Renal cortex interstitium (tissue), 11 donors: ENCODE measurements at regions not wholly inside any gene's neighbourhood (a gene's known extent, or its start where the extent isn't known, plus 50 kb on each side); places are given as distances from the start of the nearest gene placed in this dataset.
"Not testable (repeated sequence)": the region's sequence is repeated elsewhere in the genome, so short reads cannot be mapped to it uniquely, and the experiment has no call there.

ENCODE experiments used
- DNase-seq, 11 donors: peaks; one replicate each; pipeline ENCODE4 v3.0.0-alpha.2; 2013; ENCODE audit warnings: low read depth in 9 of 11, low spot score in 4 of 11; ENCODE audit errors: extremely low read depth in 1 of 11

DNA sequence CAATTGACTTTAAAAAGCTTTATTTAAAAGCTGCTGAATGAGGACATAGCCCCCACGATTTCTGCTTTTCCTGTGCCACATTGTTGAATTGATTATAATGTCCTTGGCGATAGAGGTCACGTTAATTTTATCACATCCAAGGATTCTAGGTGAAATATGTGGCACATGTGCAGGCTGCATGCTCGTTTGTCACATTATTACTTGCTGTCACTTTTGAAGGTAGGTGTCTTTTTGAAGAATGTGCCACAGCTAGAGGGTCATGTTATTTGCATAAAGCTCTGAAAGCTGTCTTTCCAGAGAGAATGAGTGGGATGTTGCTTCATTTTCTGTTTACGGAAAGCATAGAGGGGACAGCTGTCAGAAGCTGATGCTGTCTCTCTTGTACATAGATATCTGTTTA lies 927.6 kb upstream of the ATXN8OS start:
- DNase-seq: no peak

GRCh38 chr13:69178000-69178399 lies 929.6 kb upstream of the ATXN8OS start:
- no peak for DNase-seq

GRCh38 chr13:69168436-69168835 lies 939.2 kb upstream of the ATXN8OS start:
- DNase-seq: no peak

- DNase-seq: no peak
Observed at GRCh38 chr13:69155136-69155535, 952.5 kb upstream of the ATXN8OS start.

- DNase-seq: no peak
Observed at GRCh38 chr13:69142101-69142500, 965.5 kb upstream of the ATXN8OS start.

DNA sequence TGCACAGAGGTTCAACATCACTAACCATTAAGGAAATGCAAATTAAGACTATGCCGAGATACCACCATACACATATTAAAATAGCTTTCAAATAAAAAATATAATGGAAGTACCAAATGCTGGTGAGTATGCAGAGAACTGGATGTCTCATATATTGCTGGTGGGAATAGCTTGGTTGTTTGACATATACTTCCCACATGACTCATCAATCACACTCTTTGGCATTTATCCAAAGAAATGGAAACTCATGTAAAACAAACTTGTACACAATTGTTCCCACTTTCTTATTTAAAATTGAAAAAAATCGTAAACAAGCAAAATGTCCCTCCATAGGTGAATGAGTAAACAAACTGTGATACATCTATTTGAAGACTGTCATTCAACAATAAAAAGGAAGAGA lies 982.6 kb upstream of the ATXN8OS start:
- DNase-seq: no peak

GRCh38 chr13:69109891-69110525 lies 997.6 kb upstream of the ATXN8OS start:
- DNase-seq: no peak

- no peak for DNase-seq
Observed at GRCh38 chr13:69108486-69108885, 999.1 kb upstream of the ATXN8OS start.

DNA sequence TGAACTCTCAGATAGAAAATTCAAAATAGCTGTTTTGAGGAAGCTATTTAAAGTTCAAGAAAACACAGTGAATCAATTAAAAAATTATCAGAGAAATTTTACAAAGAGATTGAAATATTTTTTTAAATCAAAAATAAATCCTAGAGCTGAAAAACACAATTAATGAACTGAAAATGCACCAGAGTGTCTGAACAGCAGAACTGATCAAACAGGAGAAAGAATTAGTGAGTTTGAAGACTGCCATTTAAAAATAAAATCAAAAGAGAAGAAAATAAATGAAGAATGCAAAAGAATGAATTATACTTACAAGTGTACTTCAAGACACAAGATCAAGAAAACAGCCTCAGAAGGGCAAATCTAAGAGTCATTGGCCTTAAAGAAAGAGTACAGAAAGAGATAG lies 1000.2 kb upstream of the ATXN8OS start:
- DNase-seq: no peak

DNA sequence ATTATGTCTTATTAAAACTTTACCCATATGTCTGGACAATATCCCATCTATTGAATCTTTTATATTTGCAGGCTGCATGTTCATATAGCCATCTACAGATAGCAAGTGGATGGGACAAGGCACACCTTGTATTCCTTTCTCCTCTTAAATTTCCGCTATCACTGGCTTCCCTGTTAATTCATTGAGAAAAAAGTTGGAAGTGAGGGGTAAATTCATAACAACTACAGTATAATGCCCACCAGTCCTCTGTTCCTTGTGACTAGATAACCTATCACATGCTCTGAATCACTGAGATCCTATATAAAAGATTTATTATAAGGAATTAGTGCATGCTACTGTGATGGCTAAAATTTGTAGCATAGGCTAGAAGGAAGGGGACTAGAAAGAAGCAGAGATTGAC lies 1005.8 kb upstream of the ATXN8OS start:
- DNase-seq: no peak

DNA sequence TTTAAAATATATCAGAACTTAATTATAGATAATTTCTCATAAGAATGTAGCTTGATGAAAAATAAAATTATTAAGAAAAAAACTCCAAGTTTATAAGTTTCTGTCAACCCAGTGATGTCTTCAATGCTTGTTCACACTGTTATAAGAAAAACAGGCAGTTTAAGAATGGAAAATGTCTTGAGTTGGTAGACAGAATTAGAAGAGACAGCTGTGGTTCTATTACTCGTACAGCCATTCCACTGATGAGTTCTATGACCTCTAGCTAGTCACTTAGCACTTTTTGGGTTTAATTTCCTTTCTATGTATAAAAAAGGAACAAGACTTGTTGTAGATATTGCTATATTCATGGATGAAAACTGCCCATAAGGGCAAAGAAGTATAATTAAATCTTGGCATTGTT lies 1013.1 kb upstream of the ATXN8OS start:
- no peak for DNase-seq

GRCh38 chr13:69092615-69093322 lies 1014.9 kb upstream of the ATXN8OS start:
- no peak for DNase-seq

- no peak for DNase-seq
Observed at GRCh38 chr13:69077267-69077666, 1030.4 kb upstream of the ATXN8OS start.

DNA sequence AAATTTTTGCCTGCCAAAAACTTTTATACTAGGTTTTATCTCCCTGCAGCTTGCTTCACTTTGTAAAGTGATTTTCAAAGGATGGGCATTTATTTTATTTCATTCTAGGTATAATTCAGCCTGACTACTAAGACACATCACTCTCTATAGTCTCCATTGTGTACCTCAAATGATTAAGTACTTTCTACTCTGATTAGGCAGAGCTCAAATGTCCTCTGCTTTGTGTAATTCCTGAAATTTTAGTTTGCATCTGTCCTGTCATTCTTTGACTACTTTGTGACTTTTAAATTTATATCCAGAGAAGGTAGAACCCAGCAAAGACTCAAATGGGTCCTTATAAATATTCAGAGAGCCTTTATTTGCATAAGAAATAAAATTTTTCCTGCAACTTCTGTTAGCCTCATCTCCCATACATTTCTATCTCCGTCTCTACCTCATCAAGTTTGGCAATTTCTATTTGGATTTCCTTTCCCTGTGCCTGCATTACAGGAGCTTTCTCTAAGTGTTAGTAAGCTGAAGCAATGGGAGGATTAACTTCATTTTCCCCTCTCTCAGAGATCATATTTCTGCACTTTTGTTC lies 1038.0 kb upstream of the ATXN8OS start:
- DNase-seq: no peak

DNA sequence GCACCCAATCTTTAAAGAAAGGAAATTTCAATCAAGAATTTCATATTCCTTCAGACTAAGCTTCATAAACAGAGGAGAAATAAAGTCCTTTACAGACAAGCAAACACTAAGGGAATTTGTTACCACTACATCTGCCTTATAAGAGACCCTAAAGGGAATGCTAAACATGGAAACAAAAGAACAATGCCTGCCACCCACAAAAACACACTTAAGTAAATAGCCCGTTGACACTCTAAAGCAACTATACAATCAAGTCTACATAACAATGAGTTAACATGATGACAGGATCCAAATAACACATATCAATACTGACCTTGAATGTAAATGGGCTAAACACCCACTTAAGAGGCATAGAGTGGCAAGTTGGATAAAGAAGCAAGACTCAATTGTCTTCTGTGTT lies 1056.9 kb upstream of the ATXN8OS start:
- no peak for DNase-seq

- no peak for DNase-seq
Observed at GRCh38 chr13:69044629-69045028, 1063.0 kb upstream of the ATXN8OS start.

DNA sequence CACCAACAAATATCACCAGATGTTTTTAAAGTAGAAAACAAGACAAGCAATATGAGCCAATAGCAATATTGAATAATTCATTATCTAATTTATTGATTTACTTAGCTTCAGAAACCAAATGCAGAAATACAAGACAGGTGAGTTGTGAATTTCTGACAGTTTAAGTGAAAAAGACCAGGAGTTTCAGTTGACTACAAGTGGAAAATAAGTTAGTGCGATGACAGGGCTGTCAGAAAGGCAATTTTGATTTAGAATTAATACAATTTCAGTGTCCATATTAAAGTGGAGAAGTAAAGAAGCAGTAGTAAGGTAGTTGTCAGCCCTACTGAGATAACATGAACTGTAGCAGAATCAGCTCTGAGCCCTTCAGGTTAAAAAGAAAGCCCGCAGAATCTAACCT lies 1066.7 kb upstream of the ATXN8OS start:
- DNase-seq: no peak

GRCh38 chr13:69035771-69036170 lies 1071.9 kb upstream of the ATXN8OS start:
- no peak for DNase-seq

DNA sequence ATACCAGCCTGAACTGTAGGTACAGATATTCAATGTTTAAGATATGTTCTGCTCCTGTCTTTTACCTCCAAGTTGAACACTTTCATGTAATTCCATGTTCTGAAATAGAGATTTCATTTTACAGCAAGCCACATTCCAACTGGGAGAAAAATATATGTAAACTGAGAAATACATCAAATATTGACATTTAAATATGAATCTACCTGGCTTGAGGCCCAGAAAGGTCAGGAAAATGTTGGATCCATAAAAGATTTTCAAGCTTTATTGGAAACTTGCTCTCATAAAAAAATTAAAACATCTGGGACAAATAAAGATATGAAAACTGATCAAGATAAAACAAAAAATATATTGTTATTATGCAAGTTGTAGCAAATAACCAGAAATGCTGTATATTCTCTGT lies 1078.7 kb upstream of the ATXN8OS start:
- no peak for DNase-seq

GRCh38 chr13:69020120-69020519 lies 1087.5 kb upstream of the ATXN8OS start:
- DNase-seq: no peak

- DNase-seq: not testable (repeated sequence)
Observed at GRCh38 chr13:69018173-69018572, 1089.5 kb upstream of the ATXN8OS start.
